GM21619 (cell line): ENCODE measurements at regions not wholly inside any gene's neighbourhood (a gene's known extent, or its start where the extent isn't known, plus 50 kb on each side); places are given as distances from the start of the nearest gene placed in this dataset.
"Not testable (repeated sequence)": the region's sequence is repeated elsewhere in the genome, so short reads cannot be mapped to it uniquely, and the experiment has no call there.

Source experiments
- ATAC-seq: cut with Tn5 transposase; IDR thresholded peaks from one replicate; pipeline ENCODE4 v1.9.1; 2021; ENCODE audit not compliant: unreplicated experiment

GRCh38 chrX:118254611-118255010 lies 91.3 kb upstream of the WDR44 start:
- ATAC-seq = no peak

- ATAC-seq = no peak
Observed at GRCh38 chrX:118255921-118256320, 90.0 kb upstream of the WDR44 start.

GRCh38 chrX:118257781-118258180 lies 88.1 kb upstream of the WDR44 start:
- ATAC-seq = no peak

DNA sequence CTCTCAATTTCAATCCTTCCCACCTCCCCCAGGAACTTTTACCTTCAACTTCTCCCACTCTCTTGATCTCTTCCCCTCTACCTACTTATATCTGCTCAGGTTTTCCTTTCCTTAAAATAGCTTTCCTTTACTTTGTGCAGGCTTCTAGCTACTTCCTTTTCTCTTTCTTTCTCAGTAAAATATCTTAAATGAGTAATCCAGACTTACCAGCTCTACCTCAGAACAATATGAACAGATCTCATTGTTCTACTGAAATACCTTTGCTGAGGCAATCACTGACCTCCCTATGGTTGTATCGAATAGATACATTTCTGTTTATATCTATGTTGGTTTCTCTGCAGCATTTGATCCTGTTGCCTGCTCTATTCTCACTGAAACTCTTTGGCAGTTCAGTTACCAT lies 86.7 kb upstream of the WDR44 start:
- no peak for ATAC-seq

DNA sequence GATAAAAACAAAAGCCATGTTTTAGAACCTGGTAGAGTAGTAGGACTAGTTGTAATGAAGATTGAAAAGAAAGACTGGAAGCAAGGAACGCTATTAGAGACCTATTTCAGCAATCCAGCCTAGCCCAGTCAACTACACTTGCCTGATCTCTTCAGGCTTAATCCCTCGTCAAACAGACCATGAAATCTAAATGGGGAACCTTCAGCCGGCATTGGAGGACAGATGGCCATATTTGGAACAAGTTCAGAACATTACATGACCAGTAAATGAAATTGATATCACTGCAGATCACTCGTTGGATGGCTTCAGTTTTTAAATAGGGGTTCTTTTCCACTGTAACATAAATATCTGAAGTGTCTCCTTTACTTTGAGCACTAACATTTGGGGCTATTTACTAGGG lies 84.8 kb upstream of the WDR44 start:
- ATAC-seq = no peak

- no peak for ATAC-seq
Observed at GRCh38 chrX:118271775-118272174, 74.1 kb upstream of the WDR44 start.

- no peak for ATAC-seq
Observed at GRCh38 chrX:118272242-118272641, 73.7 kb upstream of the WDR44 start.

DNA sequence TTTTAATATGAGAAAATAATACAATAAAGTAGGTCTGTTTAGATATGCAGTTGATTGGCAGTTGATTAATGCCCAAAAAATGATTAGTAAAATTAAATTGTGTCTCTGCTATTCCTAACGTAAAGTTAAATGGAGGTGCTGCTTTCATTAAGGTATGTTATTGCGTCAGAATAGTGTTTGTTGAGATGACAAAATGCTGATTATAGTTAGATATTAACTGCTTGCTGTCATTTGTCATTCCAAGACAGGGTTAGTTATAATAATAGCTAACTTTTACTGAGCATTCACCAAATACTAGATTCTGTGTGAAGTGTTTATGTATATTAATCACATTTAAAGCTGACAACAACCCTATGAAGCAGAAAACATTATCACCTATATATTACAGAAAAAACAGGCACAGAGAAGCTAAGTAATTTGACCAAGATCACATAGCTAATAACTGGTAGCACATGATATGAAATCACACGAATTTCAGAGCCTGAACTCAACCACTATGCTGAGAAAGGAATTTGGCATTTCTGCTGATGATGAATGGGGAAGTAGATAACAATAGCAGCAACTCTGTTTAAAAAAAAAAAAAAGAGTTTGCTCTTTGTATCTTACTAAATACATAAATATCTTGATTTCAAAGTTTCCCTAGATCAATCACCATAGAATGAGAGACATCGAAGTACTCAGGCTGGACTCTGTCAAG lies 59.7 kb upstream of the WDR44 start:
- no peak for ATAC-seq

- ATAC-seq = not testable (repeated sequence)
Observed at GRCh38 chrX:118295818-118296217, 50.1 kb upstream of the WDR44 start.
